Posterior cingulate gyrus (tissue), 11 donors: ENCODE measurements at regions not wholly inside any gene's neighbourhood (a gene's known extent, or its start where the extent isn't known, plus 50 kb on each side); places are given as distances from the start of the nearest gene placed in this dataset.
A peak's percentile ranks its signal among the peaks of the same experiment; 100 is the strongest.

Experiments
- DNase-seq, 10 donors: peaks; one replicate each; pipeline versions ENCODE4 v3.0.0 to v3.0.0-alpha.2; 2020 to 2021; ENCODE audit warnings: mixed read lengths in 3 of 10
- intact Hi-C: fragments of 100-400 bp; cut with DNase I; formaldehyde crosslinking; loops from one replicate; pipeline ENCODE4 v1.15.1; 2023

- no peak for DNase-seq
- intact Hi-C loops, result no loop called here
Measured at GRCh38 chr9:14031810-14032209, 282.1 kb downstream of the NFIB start.

DNA sequence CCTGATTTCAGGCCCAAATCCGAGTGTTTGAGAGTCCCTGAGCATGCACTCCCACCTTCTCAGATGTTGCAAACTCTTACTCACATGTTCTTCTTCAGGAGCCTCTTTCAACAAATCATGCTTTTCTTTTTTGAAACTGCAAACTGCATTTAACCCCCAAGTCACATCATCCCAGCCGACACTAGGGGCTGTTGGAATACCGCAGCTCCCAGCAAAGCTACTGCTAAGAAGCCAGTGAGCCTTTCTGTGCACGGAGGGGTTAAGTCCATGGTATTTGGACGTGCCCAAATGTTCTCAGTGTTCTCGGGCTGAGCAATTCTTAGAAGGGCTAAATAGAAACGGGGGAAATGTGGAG is 282.9 kb downstream of the NFIB start:
- DNase-seq, result no peak
- intact Hi-C loops, result no loop called here

DNA sequence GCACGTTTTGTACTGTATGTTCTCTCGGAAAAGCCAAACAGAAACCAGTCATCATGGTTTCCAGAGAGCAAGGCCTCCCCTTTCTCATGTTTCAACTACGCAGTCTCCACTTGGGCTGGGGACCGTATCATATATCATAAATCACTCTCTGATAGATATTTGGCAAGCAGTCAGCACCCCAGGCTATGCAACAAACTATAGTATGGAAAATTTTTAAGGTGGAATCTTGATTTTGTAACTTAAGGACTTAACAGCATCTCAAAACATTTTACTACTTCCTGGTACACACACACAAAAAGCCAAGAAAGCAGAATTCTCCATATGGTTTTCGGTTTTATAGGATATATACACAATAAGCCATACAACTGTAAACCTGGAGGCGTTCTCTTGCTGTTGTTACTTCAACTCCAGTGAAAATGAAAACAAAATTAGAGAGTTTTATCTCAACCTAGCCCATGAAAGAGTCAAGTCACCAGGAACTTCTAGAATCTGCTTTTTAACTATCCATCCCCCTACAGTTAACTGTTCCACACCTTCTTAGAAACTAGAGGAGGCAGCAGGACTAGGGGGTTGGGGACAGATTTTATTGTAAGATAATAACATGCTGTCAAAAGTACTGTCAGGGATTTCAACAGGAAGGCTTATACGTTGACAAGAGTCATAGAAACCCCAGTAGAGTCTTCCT is 283.4 kb downstream of the NFIB start:
- intact Hi-C loops, result no loop called here
- no peak for DNase-seq

- no peak for DNase-seq
- intact Hi-C loops, result no loop called here
Measured at GRCh38 chr9:14029806-14030374, 284.1 kb downstream of the NFIB start.

DNA sequence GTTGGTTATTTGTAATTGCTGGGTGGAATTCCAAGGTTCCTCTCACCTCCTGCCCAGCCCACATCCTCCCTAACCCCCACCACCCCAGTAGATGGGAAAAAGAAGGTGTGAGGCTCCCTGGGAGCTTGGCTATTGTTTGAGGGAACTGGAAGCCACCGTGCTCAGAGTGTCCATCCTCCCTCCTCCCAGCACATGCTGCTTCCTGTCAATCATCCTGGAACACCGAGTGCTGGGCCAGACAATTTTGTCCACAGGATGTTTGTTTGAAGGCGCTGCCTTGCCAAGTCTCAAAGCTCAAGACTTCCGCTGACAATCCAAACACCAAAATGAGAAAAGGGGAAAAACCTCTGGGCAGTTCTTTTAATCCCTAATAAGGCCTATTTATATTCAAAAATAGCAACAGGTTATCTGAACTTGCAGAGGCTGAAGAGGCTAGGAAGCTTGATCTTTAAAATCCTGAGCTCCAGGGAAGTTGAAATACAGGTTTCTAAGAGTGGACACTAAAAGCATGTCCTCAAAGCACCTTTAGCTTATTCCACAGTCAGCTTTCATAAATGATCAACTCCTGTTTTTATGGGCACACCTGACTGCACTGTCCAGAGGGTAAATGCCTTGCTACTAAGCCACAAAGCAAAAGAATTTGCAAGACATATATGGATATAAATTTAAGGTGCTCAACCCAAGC is 286.7 kb downstream of the NFIB start:
- intact Hi-C loops, result no loop called here
- DNase-seq, result no peak

GRCh38 chr9:14025741-14026140 is 288.2 kb downstream of the NFIB start:
- intact Hi-C loops, result no loop called here
- DNase-seq, result no peak

- DNase-seq, result no peak
Measured at GRCh38 chr9:14023285-14023684, 290.7 kb downstream of the NFIB start.

DNA sequence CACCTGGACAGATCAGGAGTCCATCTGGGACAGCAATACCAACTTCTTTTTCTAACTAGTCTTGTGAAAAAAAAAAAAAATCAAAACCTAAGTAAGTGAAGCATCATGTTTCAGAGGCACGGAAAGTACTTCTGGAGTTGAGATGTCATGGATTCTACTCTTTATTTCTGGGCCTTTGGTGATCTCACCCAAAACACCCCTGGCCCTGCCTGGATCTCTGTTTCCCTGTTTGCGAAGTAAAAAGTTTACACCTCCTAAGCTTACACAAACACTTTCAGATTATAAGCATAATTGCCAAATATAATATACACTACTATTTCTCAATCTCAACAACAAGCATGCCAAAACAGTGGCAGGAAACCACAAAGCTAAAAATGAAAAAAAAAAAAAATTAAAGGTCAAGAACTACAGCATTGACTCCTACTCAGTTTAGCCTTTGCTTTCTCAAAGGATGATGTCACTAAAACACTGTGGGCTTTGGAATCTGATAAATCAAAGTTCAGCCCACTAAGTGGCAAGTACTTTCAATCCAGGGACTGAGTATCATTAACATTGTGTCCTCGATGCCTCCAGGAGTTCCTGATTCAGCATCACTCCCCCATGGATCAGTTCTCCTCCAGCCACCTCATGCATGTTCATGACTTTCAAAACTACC is 291.9 kb downstream of the NFIB start:
- DNase-seq, result no peak
- intact Hi-C loops, result no loop called here

More at GRCh38 chr9:14023285-14023684, 290.7 kb downstream of the NFIB start:
- intact Hi-C loops, result no loop called here

DNA sequence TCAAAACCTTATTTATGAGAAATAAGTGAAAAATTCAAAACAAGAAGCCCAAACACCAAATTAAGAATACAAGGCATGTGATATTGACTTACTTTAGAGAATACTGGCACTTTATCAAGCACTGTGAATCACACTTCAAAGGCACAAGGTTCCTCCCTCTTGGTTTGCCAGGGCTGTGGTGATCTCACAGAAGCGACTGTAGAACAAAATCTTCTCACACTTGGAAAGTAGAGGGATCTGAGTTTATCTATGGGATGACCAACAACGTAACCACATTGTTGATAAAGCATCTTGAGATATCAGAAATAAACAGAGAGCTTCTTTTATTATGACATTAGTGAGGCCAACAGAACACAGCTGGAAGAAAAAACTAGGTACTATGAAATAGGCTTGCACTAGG is 295.9 kb downstream of the NFIB start:
- intact Hi-C loops, result no loop called here
- no peak for DNase-seq

DNA sequence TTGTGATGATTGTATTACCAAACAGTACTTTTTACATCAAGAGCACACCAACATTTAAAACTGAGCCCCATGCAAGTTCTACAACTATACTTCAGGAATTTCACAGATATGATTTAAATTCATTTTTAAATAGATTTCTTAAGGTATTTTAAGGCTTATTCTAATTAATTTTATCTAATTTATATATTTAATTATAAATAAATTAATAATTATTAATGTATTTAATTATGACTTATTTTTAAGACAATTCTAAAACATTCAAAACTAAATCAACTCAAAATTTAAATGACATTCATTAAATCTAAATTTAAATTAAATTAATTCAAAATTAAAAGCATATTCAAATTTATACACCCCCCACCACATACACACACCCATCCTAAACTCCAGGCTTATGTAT is 299.2 kb downstream of the NFIB start:
- intact Hi-C loops, result no loop called here

GRCh38 chr9:14014218-14014617 is 299.7 kb downstream of the NFIB start:
- no peak for DNase-seq
- intact Hi-C loops, result no loop called here

More for the DNA sequence above, 299.2 kb downstream of the NFIB start:
- no peak for DNase-seq

GRCh38 chr9:14011799-14012560 is 302.0 kb downstream of the NFIB start:
- DNase-seq, result no peak
- intact Hi-C loops, result no loop called here

- DNase-seq, result peak in 1 of 10 donors; percentile 46
Measured at GRCh38 chr9:14007190-14007769, 306.7 kb downstream of the NFIB start.

DNA sequence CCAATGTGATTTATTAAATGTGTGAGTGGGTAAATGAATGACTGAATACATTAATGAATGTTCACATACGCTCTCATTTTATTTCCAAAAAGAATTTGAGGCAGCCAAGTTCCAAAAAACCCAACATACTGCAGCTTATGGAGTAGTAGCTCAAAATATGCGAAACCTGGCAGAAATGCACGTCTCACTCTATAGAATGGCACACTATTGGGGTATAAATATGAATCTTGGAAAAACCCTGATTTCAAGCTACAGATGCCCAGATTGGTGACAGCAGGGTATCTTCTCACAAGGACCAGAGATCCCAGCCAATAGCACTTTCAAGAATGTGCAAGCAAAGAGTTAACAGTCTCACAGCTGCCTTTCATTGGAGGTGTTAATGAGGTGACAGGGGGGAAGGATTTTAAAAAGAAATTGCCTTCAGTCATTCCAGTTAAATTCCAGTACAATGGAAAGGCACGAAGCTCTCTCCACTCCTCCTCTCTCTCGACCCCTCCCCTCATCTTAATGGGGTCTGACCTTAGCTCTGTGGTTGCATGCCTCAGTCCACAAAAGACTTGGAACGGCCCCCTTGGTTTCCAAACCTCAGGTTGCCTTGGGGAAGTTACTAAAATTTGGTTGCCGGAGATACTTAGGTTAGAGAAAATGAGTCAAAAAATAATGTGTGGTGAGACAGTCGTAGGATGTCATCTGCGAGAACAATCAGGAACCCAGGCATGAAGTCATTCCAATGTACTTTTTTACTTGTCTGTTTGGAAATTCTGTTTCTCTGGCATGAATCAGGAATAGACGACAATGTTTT is 307.4 kb downstream of the NFIB start:
- DNase-seq, result no peak
- intact Hi-C loops, result no loop called here

More at GRCh38 chr9:14007190-14007769, 306.7 kb downstream of the NFIB start:
- intact Hi-C loops, result no loop called here

GRCh38 chr9:14004110-14004509 is 309.8 kb downstream of the NFIB start:
- intact Hi-C loops, result no loop called here
- no peak for DNase-seq

DNA sequence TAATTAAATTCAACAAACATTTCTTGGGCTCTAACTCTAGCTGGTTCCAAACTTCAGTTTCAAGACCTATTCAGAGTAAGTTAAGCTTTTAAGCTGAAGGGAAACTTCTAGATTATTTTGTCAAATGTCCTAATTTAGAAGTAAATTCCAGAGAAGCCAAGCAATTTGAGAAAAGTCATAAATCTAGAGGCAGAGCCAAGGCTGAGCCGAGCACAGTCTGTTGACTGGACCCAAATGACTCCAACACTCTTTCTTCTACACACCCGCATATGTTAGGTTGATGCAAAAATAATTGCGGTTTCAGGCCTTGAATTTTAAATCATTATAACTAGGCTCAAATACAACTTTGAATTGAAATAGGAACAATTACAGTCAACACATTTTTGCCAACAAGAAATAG is 319.7 kb downstream of the NFIB start:
- DNase-seq, result no peak
- intact Hi-C loops, result loop anchor here (10.0 kb wide), 1 partner anchor 661 kb away; no protein-coding TSS in a partner anchor

GRCh38 chr9:13993632-13994185 is 320.2 kb downstream of the NFIB start:
- DNase-seq, result no peak
- intact Hi-C loops, result loop anchor here (10.0 kb wide), 1 partner anchor 661 kb away; no protein-coding TSS in a partner anchor

DNA sequence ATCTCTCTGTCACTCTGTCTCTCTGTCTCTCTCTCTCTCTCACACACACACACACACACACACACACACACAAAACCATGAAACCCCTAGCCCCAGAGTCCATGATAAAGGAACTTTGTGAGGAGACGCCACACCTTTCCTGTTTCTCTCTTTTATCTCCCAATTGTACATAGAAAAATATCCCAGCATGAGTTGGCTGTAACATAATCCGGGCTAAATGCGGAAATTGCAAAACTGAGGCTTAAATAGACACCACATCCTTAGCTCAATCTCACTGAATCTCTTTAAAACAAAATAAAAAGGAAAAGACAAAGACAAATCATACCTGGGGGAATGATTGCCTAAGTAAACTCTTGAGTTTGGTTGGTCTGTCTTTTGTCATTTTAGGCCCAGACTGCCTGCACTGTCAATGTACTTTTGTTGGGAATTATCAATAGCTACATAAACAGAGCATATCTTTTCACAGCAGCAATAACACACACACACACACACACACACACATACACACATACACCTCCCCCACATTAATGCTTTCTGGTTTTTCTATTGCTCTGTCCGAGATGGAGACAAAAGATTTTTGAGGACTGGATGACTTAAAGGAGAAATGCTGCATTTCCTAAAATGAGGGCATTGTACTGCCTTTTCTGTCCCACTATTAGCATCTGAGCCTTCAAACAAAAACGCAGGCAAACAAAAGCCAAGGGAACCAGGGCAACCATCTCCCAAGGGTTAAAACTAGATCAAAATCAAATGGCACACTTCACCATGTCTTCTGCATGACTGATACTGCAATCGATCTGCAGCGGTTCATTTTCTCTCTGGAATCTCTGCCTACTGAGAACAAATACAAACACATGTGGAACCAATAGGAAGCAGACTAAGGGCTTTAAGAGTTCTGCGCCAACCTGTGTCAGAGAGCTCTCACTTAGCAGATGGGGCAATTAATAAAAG is 321.5 kb downstream of the NFIB start:
- intact Hi-C loops, result loop anchor here (10.0 kb wide), 1 partner anchor 662 kb away; no protein-coding TSS in a partner anchor
- DNase-seq, result no peak
